Suprapubic skin (tissue), 4 donors: ENCODE measurements at regions not wholly inside any gene's neighbourhood (a gene's known extent, or its start where the extent isn't known, plus 50 kb on each side); places are given as distances from the start of the nearest gene placed in this dataset.

Experiments used
- DNase-seq, 2 donors: peaks; one replicate each; pipeline ENCODE4 v3.0.0-alpha.2; 2019; ENCODE audit warnings: low spot score in 2 of 2
- H3K27ac ChIP-seq: fragments of 200-600 bp; sonication (generic); one replicate; pipeline ENCODE4 v1.5.1; 2019
- H3K27me3 ChIP-seq: fragments of 200-600 bp; sonication (generic); one replicate; pipeline ENCODE4 v1.5.1; 2019
- H3K36me3 ChIP-seq: fragments of 200-600 bp; sonication (generic); one replicate; pipeline ENCODE4 v1.5.1; 2019
- H3K4me1 ChIP-seq: fragments of 200-600 bp; sonication (generic); one replicate; pipeline ENCODE4 v1.5.1; 2019
- H3K4me3 ChIP-seq: fragments of 200-600 bp; sonication (generic); one replicate; pipeline ENCODE4 v1.5.1; 2019; ENCODE audit warnings: mild to moderate bottlenecking
- H3K9me3 ChIP-seq: fragments of 200-600 bp; sonication (generic); one replicate; pipeline ENCODE4 v1.5.1; 2019
- EP300 ChIP-seq: sonication (generic); formaldehyde crosslinking; IDR thresholded peaks from one replicate; pipeline ENCODE4 v1.6.1; 2017; ENCODE audit warnings: antibody characterized with exemption
- POLR2A ChIP-seq, 2 donors: fragments of 450-650 bp; IDR thresholded peaks; one replicate each; pipeline ENCODE4 v1.6.1; 2017; ENCODE audit warnings: antibody characterized with exemption in 2 of 2, mild to moderate bottlenecking in 2 of 2, moderate library complexity in 2 of 2
- POLR2AphosphoS5 ChIP-seq, 3 donors: sonication (generic); formaldehyde crosslinking; IDR thresholded peaks; one replicate each; pipeline ENCODE4 v1.6.1; 2017; ENCODE audit warnings: antibody characterized with exemption in 3 of 3
- WGBS: methylation state at CpG from one replicate; pipeline ENCODE4 v1.1.5; 2018; 5-methylcytosine and 5-hydroxymethylcytosine counted together
- TF ChIP-seq, protein P1 (sequence below), 2 donors: fragments of 200-600 bp in 1 of 2; fragments of 450-650 bp in 1 of 2; sonication (generic) in 1 of 2; IDR thresholded peaks; one replicate each; pipeline ENCODE4 v1.5.1; 2016 to 2019; ENCODE audit warnings: antibody characterized with exemption in 2 of 2, mild to moderate bottlenecking in 1 of 2, moderate library complexity in 1 of 2

GRCh38 chr1:218735436-218736032 lies 390.4 kb downstream of the TGFB2 start:
- no peak for DNase-seq
- TF ChIP-seq, protein P1, sequence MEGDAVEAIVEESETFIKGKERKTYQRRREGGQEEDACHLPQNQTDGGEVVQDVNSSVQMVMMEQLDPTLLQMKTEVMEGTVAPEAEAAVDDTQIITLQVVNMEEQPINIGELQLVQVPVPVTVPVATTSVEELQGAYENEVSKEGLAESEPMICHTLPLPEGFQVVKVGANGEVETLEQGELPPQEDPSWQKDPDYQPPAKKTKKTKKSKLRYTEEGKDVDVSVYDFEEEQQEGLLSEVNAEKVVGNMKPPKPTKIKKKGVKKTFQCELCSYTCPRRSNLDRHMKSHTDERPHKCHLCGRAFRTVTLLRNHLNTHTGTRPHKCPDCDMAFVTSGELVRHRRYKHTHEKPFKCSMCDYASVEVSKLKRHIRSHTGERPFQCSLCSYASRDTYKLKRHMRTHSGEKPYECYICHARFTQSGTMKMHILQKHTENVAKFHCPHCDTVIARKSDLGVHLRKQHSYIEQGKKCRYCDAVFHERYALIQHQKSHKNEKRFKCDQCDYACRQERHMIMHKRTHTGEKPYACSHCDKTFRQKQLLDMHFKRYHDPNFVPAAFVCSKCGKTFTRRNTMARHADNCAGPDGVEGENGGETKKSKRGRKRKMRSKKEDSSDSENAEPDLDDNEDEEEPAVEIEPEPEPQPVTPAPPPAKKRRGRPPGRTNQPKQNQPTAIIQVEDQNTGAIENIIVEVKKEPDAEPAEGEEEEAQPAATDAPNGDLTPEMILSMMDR (IDR thresholded peaks at IDR 0.05), result no peak
- TF ChIP-seq EP300 (no peak), POLR2AphosphoS5 (IDR thresholded peaks at IDR 0.05) (no peak), POLR2A (IDR thresholded peaks at IDR 0.05) (no peak)
- Histone ChIP-seq H3K9me3 (no peaks in the 10 kb centered on the region), H3K27me3 (no peaks in the 10 kb centered on the region), H3K36me3 (no peaks in the 10 kb centered on the region), H3K4me1 (peaks cover 3% of the 10 kb centered on the region), H3K4me3 (no peak overlapping the region), H3K27ac (no peak overlapping the region)

DNA sequence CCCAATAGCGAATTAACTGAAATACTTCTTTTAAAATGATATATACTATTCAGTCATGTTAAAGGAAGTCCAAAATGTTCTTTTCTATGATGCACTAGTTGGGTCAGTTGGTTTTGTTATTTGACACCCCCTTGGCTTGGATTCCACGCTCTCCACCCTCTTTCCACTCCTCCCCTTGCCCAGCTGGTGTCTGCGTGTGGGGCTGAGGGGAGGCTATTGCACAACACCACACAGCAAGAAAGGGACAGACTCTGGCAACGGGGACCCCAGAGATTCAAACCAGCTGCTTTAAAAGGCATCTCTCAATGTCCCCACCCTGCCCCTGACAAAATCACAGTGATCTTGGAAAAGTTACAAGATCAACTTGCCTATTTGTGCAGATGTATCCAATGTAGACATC lies 394.3 kb downstream of the TGFB2 start:
- Histone ChIP-seq H3K4me1 (peaks cover 3% of the 10 kb centered on the region), H3K36me3 (no peaks in the 10 kb centered on the region), H3K4me3 (no peak overlapping the region), H3K9me3 (no peaks in the 10 kb centered on the region), H3K27ac (no peak overlapping the region), H3K27me3 (no peaks in the 10 kb centered on the region)
- DNase-seq, result peak; percentile 82
- WGBS, result 26% methylated on average over 4 of the region's 4 CpGs
- TF ChIP-seq POLR2A (IDR thresholded peaks at IDR 0.05) (no peak), POLR2AphosphoS5 (IDR thresholded peaks at IDR 0.05) (peak in 2 of 3 donors; percentile 32 to 75), EP300 (no peak)
- TF ChIP-seq, protein P1 (IDR thresholded peaks at IDR 0.05), result no peak

- TF ChIP-seq POLR2A (IDR thresholded peaks at IDR 0.05) (no peak), POLR2AphosphoS5 (IDR thresholded peaks at IDR 0.05) (no peak), EP300 (no peak)
- TF ChIP-seq, protein P1 (IDR thresholded peaks at IDR 0.05), result no peak
- Histone ChIP-seq H3K27me3 (no peaks in the 10 kb centered on the region), H3K36me3 (no peaks in the 10 kb centered on the region), H3K9me3 (no peaks in the 10 kb centered on the region), H3K27ac (no peak overlapping the region), H3K4me1 (no peaks in the 10 kb centered on the region), H3K4me3 (no peak overlapping the region)
- 74% methylated on average over 3 of the region's 3 CpGs for WGBS
- DNase-seq, result no peak
Observed at GRCh38 chr1:218741852-218742251, 396.7 kb downstream of the TGFB2 start.

DNA sequence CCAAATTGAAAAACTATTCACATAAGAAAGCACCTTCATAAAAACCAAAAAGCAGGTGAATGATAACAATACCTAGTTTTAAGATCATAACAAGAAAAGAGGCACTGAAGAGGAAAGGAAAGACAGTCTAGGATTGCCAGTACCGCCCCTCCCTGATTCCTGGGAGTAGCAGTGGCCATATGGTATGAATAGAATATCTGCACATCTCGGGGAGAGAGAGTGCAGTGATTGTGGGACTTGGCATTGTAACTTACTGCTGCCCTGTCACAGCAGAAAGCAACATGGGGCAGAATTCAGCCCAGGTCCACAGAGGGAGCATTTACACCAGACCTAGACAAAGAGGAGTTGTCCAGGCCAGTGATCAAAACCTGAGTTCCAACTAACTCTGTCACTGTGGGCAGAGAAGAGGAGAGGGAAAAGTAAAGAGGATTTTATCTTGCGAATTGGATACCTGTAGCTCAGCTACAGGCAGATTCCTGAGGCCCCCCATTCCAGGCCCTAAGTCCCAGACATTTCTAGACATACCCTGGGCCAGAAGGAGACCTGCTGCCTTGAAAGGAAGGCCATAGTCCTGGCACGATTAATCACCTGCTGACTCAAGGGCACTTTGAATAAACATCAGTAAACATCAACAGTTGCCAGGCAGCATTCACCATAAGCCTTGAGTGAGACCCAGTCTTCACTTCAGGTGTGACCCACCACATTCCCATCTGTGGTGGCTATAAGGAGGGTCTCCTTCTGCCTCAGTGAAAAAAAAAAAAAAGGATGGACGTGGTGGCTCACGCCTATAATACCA lies 397.5 kb downstream of the TGFB2 start:
- Histone ChIP-seq H3K9me3 (no peaks in the 10 kb centered on the region), H3K36me3 (no peaks in the 10 kb centered on the region), H3K4me1 (no peaks in the 10 kb centered on the region), H3K27me3 (no peaks in the 10 kb centered on the region), H3K27ac (no peak overlapping the region), H3K4me3 (no peak overlapping the region)
- no peak for DNase-seq
- TF ChIP-seq, protein P1 (IDR thresholded peaks at IDR 0.05), result no peak
- TF ChIP-seq POLR2AphosphoS5 (IDR thresholded peaks at IDR 0.05) (no peak), EP300 (no peak), POLR2A (IDR thresholded peaks at IDR 0.05) (no peak)
- WGBS, result 86% methylated on average over 6 of the region's 6 CpGs

DNA sequence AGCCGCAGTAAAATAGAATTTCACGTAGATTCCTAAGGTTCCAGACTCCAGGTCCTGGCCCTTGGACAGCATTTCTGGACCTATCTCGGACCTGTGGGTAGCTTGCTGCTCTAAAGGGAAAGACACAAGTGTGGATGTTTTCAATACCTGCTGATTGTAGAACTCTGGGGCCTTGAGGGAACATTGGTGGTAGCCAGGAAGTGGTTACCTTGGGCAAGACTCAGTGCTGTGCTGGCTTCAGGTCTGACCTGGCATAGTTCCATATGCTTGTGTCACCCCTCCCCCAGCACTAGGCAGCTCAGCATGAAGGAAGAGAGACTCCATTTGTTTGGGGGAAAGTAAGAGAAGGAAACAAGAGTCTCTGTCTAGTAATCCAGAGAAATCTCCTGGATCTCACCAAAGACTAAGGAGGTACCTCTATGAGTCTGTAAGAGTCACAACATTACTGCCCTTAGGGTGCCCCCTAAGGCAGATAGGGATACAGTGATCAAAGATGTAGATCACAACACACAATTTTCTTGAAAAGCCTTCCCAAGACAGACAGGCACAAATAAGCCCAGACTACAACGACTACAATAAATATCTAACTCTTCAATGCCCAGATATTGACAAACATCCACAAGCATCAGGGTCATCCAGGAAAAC lies 398.8 kb downstream of the TGFB2 start:
- no peaks in the 10 kb centered on the region for H3K36me3 ChIP-seq
- TF ChIP-seq POLR2AphosphoS5 (IDR thresholded peaks at IDR 0.05) (no peak), POLR2A (IDR thresholded peaks at IDR 0.05) (no peak), EP300 (no peak)
- TF ChIP-seq, protein P1 (IDR thresholded peaks at IDR 0.05), result no peak
- H3K4me1 ChIP-seq, result no peaks in the 10 kb centered on the region
- H3K4me3 ChIP-seq, result no peak overlapping the region
- DNase-seq, result no peak
- H3K27me3 ChIP-seq, result no peaks in the 10 kb centered on the region
- no peaks in the 10 kb centered on the region for H3K9me3 ChIP-seq
- WGBS, result 90% methylated on average over 4 of the region's 4 CpGs
- no peak overlapping the region for H3K27ac ChIP-seq
